MCF 10A (cell line): ENCODE measurements at regions not wholly inside any gene's neighbourhood (a gene's known extent, or its start where the extent isn't known, plus 50 kb on each side); places are given as distances from the start of the nearest gene placed in this dataset.

ENCODE experiments used
- BruUV-seq: library from RNA; stranded (reverse); fragments of 400-500 nt; replicated peaks from 2 replicates; lab custom pipeline; 2021; lab: Mats Ljungman, UMichigan
- CTCF ChIA-PET: fragments of 300-600 bp; sonication (Branson Sonifier 250); formaldehyde crosslinking; extraction: SDS; loops from one replicate; lab custom pipeline; 2021; ENCODE audit warnings: antibody characterized with exemption, inconsistent platforms; lab: Yijun Ruan, JAX
- POLR2A ChIA-PET: fragments of 300-600, 350-650 bp; sonication (Branson Sonifier 250); formaldehyde crosslinking; extraction: SDS; loops from one replicate; lab custom pipeline; 2020; ENCODE audit warnings: antibody characterized with exemption, inconsistent platforms; lab: Yijun Ruan, JAX
- DNase-seq: peaks from one replicate; pipeline ENCODE4 v3.0.0-alpha.2; 2018; ENCODE audit not compliant: unreplicated experiment
- H3K27ac Mint-ChIP-seq: one replicate; pipeline ENCODE4 v1.8.0; 2022; ENCODE audit warnings: mild to moderate bottlenecking, low read depth, mixed read lengths; ENCODE audit not compliant: unreplicated experiment
- H3K27me3 Mint-ChIP-seq: one replicate; pipeline ENCODE4 v1.8.0; 2022; ENCODE audit warnings: mixed read lengths; ENCODE audit not compliant: insufficient read depth, unreplicated experiment
- H3K36me3 Mint-ChIP-seq: one replicate; pipeline ENCODE4 v1.8.0; 2022; ENCODE audit warnings: mild to moderate bottlenecking, moderate library complexity, mixed read lengths; ENCODE audit not compliant: insufficient read depth, unreplicated experiment
- H3K4me1 Mint-ChIP-seq: one replicate; pipeline ENCODE4 v1.8.0; 2022; ENCODE audit warnings: mixed read lengths; ENCODE audit not compliant: insufficient read depth, unreplicated experiment
- H3K4me3 Mint-ChIP-seq: one replicate; pipeline ENCODE4 v1.8.0; 2022; ENCODE audit warnings: mild to moderate bottlenecking, moderate library complexity, mixed read lengths; ENCODE audit not compliant: unreplicated experiment
- H3K9me3 Mint-ChIP-seq: one replicate; pipeline ENCODE4 v1.8.0; 2022; ENCODE audit warnings: mixed read lengths; ENCODE audit not compliant: unreplicated experiment
- intact Hi-C: fragments of 100-400 bp; cut with micrococcal nuclease; formaldehyde crosslinking; loops from 2 replicates; pipeline ENCODE4 v1.14.1; 2022
- TF ChIP-seq, protein P1 (sequence below): fragments of 200-600 bp; IDR thresholded peaks from one replicate; pipeline ENCODE4 v1.8.0; 2022; ENCODE audit warnings: antibody characterized with exemption, mild to moderate bottlenecking; ENCODE audit not compliant: unreplicated experiment

GRCh38 chr17:79444198-79444597 lies 166.7 kb downstream of the RBFOX3 start:
- peaks cover 78% of the 10 kb centered on the region for H3K27me3 Mint-ChIP-seq
- CTCF ChIA-PET = no interaction called here

GRCh38 chr17:79443026-79443425 lies 167.8 kb downstream of the RBFOX3 start:
- no TSS peak for BruUV-seq
- Mint-ChIP-seq H3K27me3 (peaks cover 78% of the 10 kb centered on the region), H3K27ac (no peak overlapping the region), H3K4me3 (no peak overlapping the region), H3K4me1 (no peaks in the 10 kb centered on the region), H3K36me3 (no peaks in the 10 kb centered on the region), H3K9me3 (no peaks in the 10 kb centered on the region)
- ChIA-PET POLR2A (no interaction called here), CTCF (no interaction called here)
- DNase-seq = no peak
- TF ChIP-seq, protein P1, sequence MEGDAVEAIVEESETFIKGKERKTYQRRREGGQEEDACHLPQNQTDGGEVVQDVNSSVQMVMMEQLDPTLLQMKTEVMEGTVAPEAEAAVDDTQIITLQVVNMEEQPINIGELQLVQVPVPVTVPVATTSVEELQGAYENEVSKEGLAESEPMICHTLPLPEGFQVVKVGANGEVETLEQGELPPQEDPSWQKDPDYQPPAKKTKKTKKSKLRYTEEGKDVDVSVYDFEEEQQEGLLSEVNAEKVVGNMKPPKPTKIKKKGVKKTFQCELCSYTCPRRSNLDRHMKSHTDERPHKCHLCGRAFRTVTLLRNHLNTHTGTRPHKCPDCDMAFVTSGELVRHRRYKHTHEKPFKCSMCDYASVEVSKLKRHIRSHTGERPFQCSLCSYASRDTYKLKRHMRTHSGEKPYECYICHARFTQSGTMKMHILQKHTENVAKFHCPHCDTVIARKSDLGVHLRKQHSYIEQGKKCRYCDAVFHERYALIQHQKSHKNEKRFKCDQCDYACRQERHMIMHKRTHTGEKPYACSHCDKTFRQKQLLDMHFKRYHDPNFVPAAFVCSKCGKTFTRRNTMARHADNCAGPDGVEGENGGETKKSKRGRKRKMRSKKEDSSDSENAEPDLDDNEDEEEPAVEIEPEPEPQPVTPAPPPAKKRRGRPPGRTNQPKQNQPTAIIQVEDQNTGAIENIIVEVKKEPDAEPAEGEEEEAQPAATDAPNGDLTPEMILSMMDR = no peak
- intact Hi-C loops = no loop called here

More at GRCh38 chr17:79444198-79444597, 166.7 kb downstream of the RBFOX3 start:
- DNase-seq = no peak
- POLR2A ChIA-PET = interaction anchor here (0.7 kb wide), 1 partner anchor 10 kb away, joined by 3 read pairs; no protein-coding TSS in a partner anchor
- Mint-ChIP-seq H3K4me1 (no peaks in the 10 kb centered on the region), H3K9me3 (no peaks in the 10 kb centered on the region), H3K27ac (no peak overlapping the region), H3K36me3 (no peaks in the 10 kb centered on the region), H3K4me3 (no peak overlapping the region)
- no TSS peak for BruUV-seq
- intact Hi-C loops = no loop called here
- TF ChIP-seq, protein P1 = no peak

GRCh38 chr17:79441356-79442160 lies 169.3 kb downstream of the RBFOX3 start:
- no TSS peak for BruUV-seq
- Mint-ChIP-seq H3K27me3 (peaks cover 69% of the 10 kb centered on the region), H3K4me3 (no peak overlapping the region), H3K4me1 (no peaks in the 10 kb centered on the region), H3K9me3 (no peaks in the 10 kb centered on the region), H3K36me3 (no peaks in the 10 kb centered on the region), H3K27ac (no peak overlapping the region)
- DNase-seq = no peak
- ChIA-PET POLR2A (no interaction called here), CTCF (no interaction called here)
- intact Hi-C loops = no loop called here
- TF ChIP-seq, protein P1 = no peak

DNA sequence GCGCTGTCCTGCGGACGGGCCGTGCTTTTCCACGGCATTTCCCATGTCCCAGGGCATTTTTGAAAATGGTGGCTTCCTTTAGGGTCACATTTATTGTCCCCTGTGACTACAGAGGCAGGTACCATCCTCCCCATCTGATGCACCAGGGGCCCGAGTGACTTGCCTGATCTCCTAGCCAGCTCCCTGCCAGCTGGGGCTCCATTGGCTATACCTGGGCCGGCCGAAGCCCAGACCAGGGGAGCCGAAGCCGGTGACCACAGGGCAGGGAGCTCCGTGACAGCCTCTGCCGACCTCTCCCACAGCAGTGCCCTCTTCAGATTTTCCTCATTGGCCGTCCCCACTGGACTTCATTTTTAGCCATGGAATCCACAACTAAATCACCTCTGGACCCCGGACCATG lies 170.6 kb downstream of the RBFOX3 start:
- Mint-ChIP-seq H3K27me3 (peaks cover 76% of the 10 kb centered on the region), H3K4me3 (no peak overlapping the region), H3K36me3 (no peaks in the 10 kb centered on the region), H3K9me3 (no peaks in the 10 kb centered on the region), H3K4me1 (no peaks in the 10 kb centered on the region), H3K27ac (no peak overlapping the region)
- POLR2A ChIA-PET = no interaction called here
- DNase-seq = no peak
- intact Hi-C loops = no loop called here
- TF ChIP-seq, protein P1 = no peak
- CTCF ChIA-PET = no interaction called here
- no TSS peak for BruUV-seq
